HepG2 (cell line): ENCODE measurements at regions not wholly inside any gene's neighbourhood (a gene's known extent, or its start where the extent isn't known, plus 50 kb on each side); places are given as distances from the start of the nearest gene placed in this dataset.

Experiments
- JUN ChIP-seq: sonication (generic); formaldehyde crosslinking; IDR thresholded peaks from 2 replicates; pipeline ENCODE4 v1.4.0; 2020; ENCODE audit warnings: mild to moderate bottlenecking, missing genetic modification reagents
- MBNL3 ChIP-seq: fragments of 250-450 bp; sonication (Bioruptor Pico); conservative IDR thresholded peaks from 2 replicates; pipeline ENCODE4 v1.8.0; 2022; ENCODE audit warnings: mild to moderate bottlenecking, inconsistent platforms
- POLR2AphosphoS2 ChIP-seq: IDR thresholded peaks from 2 replicates; pipeline ENCODE4 v1.6.1; 2011; ENCODE audit warnings: low read depth, low read length, improper control_type of control experiment
- RBM39 ChIP-seq: fragments of 200-400 bp; formaldehyde crosslinking; IDR thresholded peaks from one replicate; pipeline ENCODE4 v1.6.1; 2018; ENCODE audit warnings: antibody characterized with exemption, mild to moderate bottlenecking, low read depth, low read length; ENCODE audit not compliant: poor library complexity, severe bottlenecking
- RFX1 ChIP-seq: fragments of 450-650 bp; IDR thresholded peaks from 2 replicates; pipeline ENCODE4 v1.6.1; 2017
- SP4 ChIP-seq: sonication (generic); formaldehyde crosslinking; IDR thresholded peaks from 2 replicates; pipeline ENCODE4 v1.8.1; 2023; ENCODE audit warnings: mild to moderate bottlenecking, missing genetic modification reagents
- TCF7L2 ChIP-seq: IDR thresholded peaks from 2 replicates; pipeline ENCODE4 v1.6.1; 2011; ENCODE audit warnings: mild to moderate bottlenecking, low read depth, low read length, moderate library complexity
- ZBTB20 ChIP-seq: sonication (generic); formaldehyde crosslinking; IDR thresholded peaks from 2 replicates; pipeline ENCODE4 v1.8.1; 2023; ENCODE audit warnings: missing genetic modification reagents, low read depth, mild to moderate bottlenecking, borderline replicate concordance
- ZC3H4 ChIP-seq: sonication (generic); formaldehyde crosslinking; IDR thresholded peaks from 2 replicates; pipeline ENCODE4 v1.4.0; 2020; ENCODE audit warnings: missing genetic modification reagents, borderline replicate concordance
- ZNF543 ChIP-seq: sonication (generic); formaldehyde crosslinking; IDR thresholded peaks from 2 replicates; pipeline ENCODE4 v1.4.0; 2020; ENCODE audit warnings: mild to moderate bottlenecking, missing genetic modification reagents
- ZNF713 ChIP-seq: sonication (generic); formaldehyde crosslinking; IDR thresholded peaks from 2 replicates; pipeline ENCODE4 v1.4.0; 2020; ENCODE audit warnings: mild to moderate bottlenecking, missing genetic modification reagents
- TF ChIP-seq, protein P1 (sequence below): IDR thresholded peaks from 2 replicates; pipeline ENCODE4 v1.6.1; 2018; ENCODE audit warnings: missing genetic modification reagents, mild to moderate bottlenecking, missing compliant biosample characterization
- TF ChIP-seq, protein P2 (sequence below): sonication (generic); formaldehyde crosslinking; IDR thresholded peaks from 2 replicates; pipeline ENCODE4 v1.5.0; 2020; ENCODE audit warnings: mild to moderate bottlenecking, missing genetic modification reagents, moderate library complexity
- TF ChIP-seq, protein P3 (sequence below), 2 experiments: sonication (generic) in 1 of 2; formaldehyde crosslinking in 1 of 2; IDR thresholded peaks; 2 replicates each; pipeline versions ENCODE4 v1.6.1 to v1.9.0; 2014 to 2022; ENCODE audit warnings: antibody characterized with exemption in 1 of 2, borderline replicate concordance in 1 of 2, inconsistent platforms in 1 of 2, low read depth in 1 of 2, missing genetic modification reagents in 1 of 2

DNA sequence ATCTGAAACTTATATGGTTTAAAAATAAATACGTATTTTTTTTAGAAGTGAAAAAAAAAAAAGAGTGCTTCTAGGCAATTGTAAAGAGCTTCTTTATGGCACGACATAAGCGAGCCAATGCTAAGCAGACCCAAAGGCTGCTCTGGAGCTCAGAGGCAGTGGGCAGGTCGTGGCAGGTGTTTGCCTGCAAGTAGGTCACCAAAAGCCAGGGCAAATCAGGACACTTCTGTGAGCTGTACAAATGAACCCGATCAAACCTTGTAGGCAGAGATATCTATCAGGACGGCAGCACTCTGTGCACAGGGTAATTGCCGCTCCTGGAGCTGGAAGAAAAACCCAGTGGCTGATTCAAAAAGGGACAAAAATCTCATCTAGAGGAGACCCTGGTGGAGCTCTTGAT lies 75.9 kb downstream of the IRX2 start:
- TF ChIP-seq MBNL3 (no peak), ZBTB20 (CRISPR knock-in tag) (no peak), ZC3H4 (no peak), ZNF713 (CRISPR knock-in tag) (no peak), ZNF543 (CRISPR knock-in tag) (no peak), TCF7L2 (no peak), SP4 (no peak), RFX1 (no peak), JUN (CRISPR knock-in tag) (no peak), POLR2AphosphoS2 (no peak), RBM39 (no peak)
- TF ChIP-seq, protein P1, sequence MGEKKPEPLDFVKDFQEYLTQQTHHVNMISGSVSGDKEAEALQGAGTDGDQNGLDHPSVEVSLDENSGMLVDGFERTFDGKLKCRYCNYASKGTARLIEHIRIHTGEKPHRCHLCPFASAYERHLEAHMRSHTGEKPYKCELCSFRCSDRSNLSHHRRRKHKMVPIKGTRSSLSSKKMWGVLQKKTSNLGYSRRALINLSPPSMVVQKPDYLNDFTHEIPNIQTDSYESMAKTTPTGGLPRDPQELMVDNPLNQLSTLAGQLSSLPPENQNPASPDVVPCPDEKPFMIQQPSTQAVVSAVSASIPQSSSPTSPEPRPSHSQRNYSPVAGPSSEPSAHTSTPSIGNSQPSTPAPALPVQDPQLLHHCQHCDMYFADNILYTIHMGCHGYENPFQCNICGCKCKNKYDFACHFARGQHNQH (CRISPR knock-in tag): no peak
- TF ChIP-seq, protein P2, sequence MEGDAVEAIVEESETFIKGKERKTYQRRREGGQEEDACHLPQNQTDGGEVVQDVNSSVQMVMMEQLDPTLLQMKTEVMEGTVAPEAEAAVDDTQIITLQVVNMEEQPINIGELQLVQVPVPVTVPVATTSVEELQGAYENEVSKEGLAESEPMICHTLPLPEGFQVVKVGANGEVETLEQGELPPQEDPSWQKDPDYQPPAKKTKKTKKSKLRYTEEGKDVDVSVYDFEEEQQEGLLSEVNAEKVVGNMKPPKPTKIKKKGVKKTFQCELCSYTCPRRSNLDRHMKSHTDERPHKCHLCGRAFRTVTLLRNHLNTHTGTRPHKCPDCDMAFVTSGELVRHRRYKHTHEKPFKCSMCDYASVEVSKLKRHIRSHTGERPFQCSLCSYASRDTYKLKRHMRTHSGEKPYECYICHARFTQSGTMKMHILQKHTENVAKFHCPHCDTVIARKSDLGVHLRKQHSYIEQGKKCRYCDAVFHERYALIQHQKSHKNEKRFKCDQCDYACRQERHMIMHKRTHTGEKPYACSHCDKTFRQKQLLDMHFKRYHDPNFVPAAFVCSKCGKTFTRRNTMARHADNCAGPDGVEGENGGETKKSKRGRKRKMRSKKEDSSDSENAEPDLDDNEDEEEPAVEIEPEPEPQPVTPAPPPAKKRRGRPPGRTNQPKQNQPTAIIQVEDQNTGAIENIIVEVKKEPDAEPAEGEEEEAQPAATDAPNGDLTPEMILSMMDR (CRISPR knock-in tag): no peak
- TF ChIP-seq, protein P3, sequence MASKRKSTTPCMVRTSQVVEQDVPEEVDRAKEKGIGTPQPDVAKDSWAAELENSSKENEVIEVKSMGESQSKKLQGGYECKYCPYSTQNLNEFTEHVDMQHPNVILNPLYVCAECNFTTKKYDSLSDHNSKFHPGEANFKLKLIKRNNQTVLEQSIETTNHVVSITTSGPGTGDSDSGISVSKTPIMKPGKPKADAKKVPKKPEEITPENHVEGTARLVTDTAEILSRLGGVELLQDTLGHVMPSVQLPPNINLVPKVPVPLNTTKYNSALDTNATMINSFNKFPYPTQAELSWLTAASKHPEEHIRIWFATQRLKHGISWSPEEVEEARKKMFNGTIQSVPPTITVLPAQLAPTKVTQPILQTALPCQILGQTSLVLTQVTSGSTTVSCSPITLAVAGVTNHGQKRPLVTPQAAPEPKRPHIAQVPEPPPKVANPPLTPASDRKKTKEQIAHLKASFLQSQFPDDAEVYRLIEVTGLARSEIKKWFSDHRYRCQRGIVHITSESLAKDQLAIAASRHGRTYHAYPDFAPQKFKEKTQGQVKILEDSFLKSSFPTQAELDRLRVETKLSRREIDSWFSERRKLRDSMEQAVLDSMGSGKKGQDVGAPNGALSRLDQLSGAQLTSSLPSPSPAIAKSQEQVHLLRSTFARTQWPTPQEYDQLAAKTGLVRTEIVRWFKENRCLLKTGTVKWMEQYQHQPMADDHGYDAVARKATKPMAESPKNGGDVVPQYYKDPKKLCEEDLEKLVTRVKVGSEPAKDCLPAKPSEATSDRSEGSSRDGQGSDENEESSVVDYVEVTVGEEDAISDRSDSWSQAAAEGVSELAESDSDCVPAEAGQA (IDR thresholded peaks at IDR 0.05; ENCODE audit: low read depth): no peak
- TF ChIP-seq, protein P3 (CRISPR knock-in tag; IDR thresholded peaks at IDR 0.05; ENCODE audit: borderline replicate concordance): no peak
